ENCODE measurements at regions not wholly inside any gene's neighbourhood (a gene's known extent, or its start where the extent isn't known, plus 50 kb on each side); places are given as distances from the start of the nearest gene placed in this dataset.

DNA sequence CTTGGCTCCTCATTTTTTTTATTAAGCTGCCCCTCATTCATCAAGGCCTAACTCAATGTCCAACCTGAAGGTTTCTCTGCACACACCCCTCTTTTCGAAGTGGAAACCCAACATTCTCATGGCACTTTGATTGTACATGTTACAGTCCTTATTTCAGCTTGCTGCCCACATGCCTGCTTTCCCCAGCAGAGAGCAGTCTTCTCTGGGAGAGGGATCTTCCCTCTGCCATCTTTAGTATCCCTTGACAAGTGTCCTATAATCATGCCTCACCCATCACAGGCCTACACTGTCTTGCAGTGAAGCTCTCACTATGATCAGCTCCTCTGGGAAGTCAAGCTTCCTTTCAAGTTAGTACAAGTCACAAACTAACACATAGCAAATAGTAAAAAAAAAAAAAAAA is 175.1 kb downstream of the ACER2 start:
- DNase-seq (ENCODE audit: low spot score), result no peak
- POLR2A ChIA-PET, result interaction anchor here (0.7 kb wide), 3 partner anchors 45 to 179 kb away, joined by 3 to 11 read pairs (median 7); no protein-coding TSS in a partner anchor

DNA sequence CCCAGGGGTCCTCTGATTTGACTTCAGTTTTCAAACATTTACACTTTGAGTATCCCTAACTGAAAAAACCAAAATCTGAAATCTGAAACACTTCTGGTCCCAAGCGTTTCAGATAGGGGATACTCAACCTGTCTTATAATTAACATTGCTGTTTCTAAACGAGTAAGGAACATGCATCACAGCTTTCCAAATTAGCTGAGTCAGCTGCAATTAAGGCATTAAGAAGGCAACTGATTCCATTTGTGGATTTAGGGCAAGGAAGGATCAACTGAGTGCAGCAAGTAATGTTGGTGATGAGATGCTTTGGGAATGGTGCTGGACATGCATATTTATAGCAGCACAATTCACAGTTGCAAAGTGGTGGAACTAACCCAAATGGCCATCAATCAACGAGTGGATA is 168.6 kb downstream of the ACER2 start:
- ChIA-PET CTCF (ENCODE audit: unreplicated experiment) (no interaction called here), POLR2A (no interaction called here)
- Histone ChIP-seq H3K4me3 (ENCODE audit: low read depth, low read length, poor library complexity, severe bottlenecking) (no peak overlapping the region), H3K4me2 (ENCODE audit: low read length) (no peak overlapping the region), H3K36me3 (ENCODE audit: insufficient read depth, low read length) (no peaks in the 10 kb centered on the region), H2AFZ (ENCODE audit: low read length) (no peak overlapping the region), H3K79me2 (ENCODE audit: insufficient read depth, low read depth, low read length) (no peaks in the 10 kb centered on the region), H3K9me3 (ENCODE audit: low read length) (no peaks in the 10 kb centered on the region), H3K4me1 (ENCODE audit: insufficient read depth, low read length, poor library complexity, severe bottlenecking) (no peaks in the 10 kb centered on the region), H3K9me2 (ENCODE audit: insufficient read depth, low read length) (no peaks in the 10 kb centered on the region), H4K20me1 (ENCODE audit: insufficient read depth, low read length) (no peaks in the 10 kb centered on the region), H3K27ac (ENCODE audit: low read depth, low read length, poor library complexity, severe bottlenecking) (no peak overlapping the region)
- no TSS peak for BruUV-seq (replicated peaks)
- intact Hi-C loops (cut with micrococcal nuclease; ENCODE audit: unreplicated experiment), result no loop called here
- no peak for DNase-seq (ENCODE audit: low spot score)
- no peak for TF ChIP-seq EZH2phosphoT487 (IDR thresholded peaks at IDR 0.05; ENCODE audit: borderline replicate concordance, low read depth, low read length)
- TF ChIP-seq, protein P1, sequence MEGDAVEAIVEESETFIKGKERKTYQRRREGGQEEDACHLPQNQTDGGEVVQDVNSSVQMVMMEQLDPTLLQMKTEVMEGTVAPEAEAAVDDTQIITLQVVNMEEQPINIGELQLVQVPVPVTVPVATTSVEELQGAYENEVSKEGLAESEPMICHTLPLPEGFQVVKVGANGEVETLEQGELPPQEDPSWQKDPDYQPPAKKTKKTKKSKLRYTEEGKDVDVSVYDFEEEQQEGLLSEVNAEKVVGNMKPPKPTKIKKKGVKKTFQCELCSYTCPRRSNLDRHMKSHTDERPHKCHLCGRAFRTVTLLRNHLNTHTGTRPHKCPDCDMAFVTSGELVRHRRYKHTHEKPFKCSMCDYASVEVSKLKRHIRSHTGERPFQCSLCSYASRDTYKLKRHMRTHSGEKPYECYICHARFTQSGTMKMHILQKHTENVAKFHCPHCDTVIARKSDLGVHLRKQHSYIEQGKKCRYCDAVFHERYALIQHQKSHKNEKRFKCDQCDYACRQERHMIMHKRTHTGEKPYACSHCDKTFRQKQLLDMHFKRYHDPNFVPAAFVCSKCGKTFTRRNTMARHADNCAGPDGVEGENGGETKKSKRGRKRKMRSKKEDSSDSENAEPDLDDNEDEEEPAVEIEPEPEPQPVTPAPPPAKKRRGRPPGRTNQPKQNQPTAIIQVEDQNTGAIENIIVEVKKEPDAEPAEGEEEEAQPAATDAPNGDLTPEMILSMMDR (conservative IDR thresholded peaks at IDR 0.05; ENCODE audit: low read length), result no peak

More for the DNA sequence above, 175.1 kb downstream of the ACER2 start:
- H3K4me2 ChIP-seq (ENCODE audit: low read length), result no peak overlapping the region
- H4K20me1 ChIP-seq (ENCODE audit: insufficient read depth, low read length), result no peaks in the 10 kb centered on the region
- TF ChIP-seq, protein P1 (conservative IDR thresholded peaks at IDR 0.05; ENCODE audit: low read length), result no peak
- TF ChIP-seq EZH2phosphoT487 (IDR thresholded peaks at IDR 0.05; ENCODE audit: borderline replicate concordance, low read depth, low read length), result no peak
- H3K4me1 ChIP-seq (ENCODE audit: insufficient read depth, low read length, poor library complexity, severe bottlenecking), result no peaks in the 10 kb centered on the region
- H3K9me3 ChIP-seq (ENCODE audit: low read length), result no peaks in the 10 kb centered on the region
- H2AFZ ChIP-seq (ENCODE audit: low read length), result no peak overlapping the region
- no TSS peak for BruUV-seq (replicated peaks)
- no peak overlapping the region for H3K27ac ChIP-seq (ENCODE audit: low read depth, low read length, poor library complexity, severe bottlenecking)
- CTCF ChIA-PET (ENCODE audit: unreplicated experiment), result interaction anchor here (0.9 kb wide), 1 partner anchor 14 kb away, joined by 3 read pairs; no protein-coding TSS in a partner anchor
- no peak overlapping the region for H3K4me3 ChIP-seq (ENCODE audit: low read depth, low read length, poor library complexity, severe bottlenecking)
- no peaks in the 10 kb centered on the region for H3K9me2 ChIP-seq (ENCODE audit: insufficient read depth, low read length)
- H3K79me2 ChIP-seq (ENCODE audit: insufficient read depth, low read depth, low read length), result no peaks in the 10 kb centered on the region
- intact Hi-C loops (cut with micrococcal nuclease; ENCODE audit: unreplicated experiment), result no loop called here
- no peaks in the 10 kb centered on the region for H3K36me3 ChIP-seq (ENCODE audit: insufficient read depth, low read length)

DNA sequence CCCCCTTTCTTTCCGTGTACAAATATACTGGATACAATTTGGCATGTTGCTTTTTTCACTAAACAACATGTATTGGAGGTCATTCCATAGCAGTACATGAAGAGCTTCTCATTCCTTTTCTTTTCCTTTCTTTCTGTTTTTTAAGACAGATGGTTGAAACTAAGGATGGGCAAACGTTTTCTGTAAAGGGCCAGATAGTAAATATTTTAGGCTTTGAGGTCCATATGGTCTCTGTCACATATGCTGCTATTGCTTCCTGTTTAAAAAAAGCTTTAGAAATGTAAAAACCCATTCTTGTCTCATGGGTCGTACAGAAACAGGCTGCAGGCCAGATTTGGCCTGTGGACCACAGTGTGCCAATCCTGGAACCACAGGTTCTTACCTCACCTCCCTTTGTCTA is 160.1 kb downstream of the ACER2 start:
- DNase-seq (ENCODE audit: low spot score), result no peak
- no peaks in the 10 kb centered on the region for H3K9me3 ChIP-seq (ENCODE audit: low read length)
- no peaks in the 10 kb centered on the region for H4K20me1 ChIP-seq (ENCODE audit: insufficient read depth, low read length)
- TF ChIP-seq, protein P1 (conservative IDR thresholded peaks at IDR 0.05; ENCODE audit: low read length), result no peak
- TF ChIP-seq EZH2phosphoT487 (IDR thresholded peaks at IDR 0.05; ENCODE audit: borderline replicate concordance, low read depth, low read length), result no peak
- no peak overlapping the region for H3K27ac ChIP-seq (ENCODE audit: low read depth, low read length, poor library complexity, severe bottlenecking)
- ChIA-PET POLR2A (interaction anchor here (0.9 kb wide), 1 partner anchor 12 kb away, joined by 4 read pairs; no protein-coding TSS in a partner anchor), CTCF (ENCODE audit: unreplicated experiment) (no interaction called here)
- no peak overlapping the region for H3K4me3 ChIP-seq (ENCODE audit: low read depth, low read length, poor library complexity, severe bottlenecking)
- no peaks in the 10 kb centered on the region for H3K79me2 ChIP-seq (ENCODE audit: insufficient read depth, low read depth, low read length)
- H3K36me3 ChIP-seq (ENCODE audit: insufficient read depth, low read length), result no peaks in the 10 kb centered on the region
- no peak overlapping the region for H3K4me2 ChIP-seq (ENCODE audit: low read length)
- H2AFZ ChIP-seq (ENCODE audit: low read length), result no peak overlapping the region
- intact Hi-C loops (cut with micrococcal nuclease; ENCODE audit: unreplicated experiment), result no loop called here
- BruUV-seq (replicated peaks), result no TSS peak
- no peaks in the 10 kb centered on the region for H3K9me2 ChIP-seq (ENCODE audit: insufficient read depth, low read length)
- no peaks in the 10 kb centered on the region for H3K4me1 ChIP-seq (ENCODE audit: insufficient read depth, low read length, poor library complexity, severe bottlenecking)

All from OCI-LY7 (cell line).